ENCODE measurements at regions not wholly inside any gene's neighbourhood (a gene's known extent, or its start where the extent isn't known, plus 50 kb on each side); places are given as distances from the start of the nearest gene placed in this dataset.

- DNase-seq = no peak
Observed at GRCh38 chr20:52859156-52859876, 112.8 kb upstream of the TSHZ2 start.

GRCh38 chr20:52852714-52853113, 119.4 kb upstream of the TSHZ2 start:
- DNase-seq = no peak

GRCh38 chr20:52847731-52848359, 124.3 kb upstream of the TSHZ2 start:
- no peak for DNase-seq

- DNase-seq = no peak
Observed at GRCh38 chr20:52847029-52847660, 125.0 kb upstream of the TSHZ2 start.

- DNase-seq = no peak
Observed at GRCh38 chr20:52845044-52845443, 127.1 kb upstream of the TSHZ2 start.

GRCh38 chr20:52843425-52843824, 128.7 kb upstream of the TSHZ2 start:
- DNase-seq = no peak

GRCh38 chr20:52841003-52841402, 131.2 kb upstream of the TSHZ2 start:
- DNase-seq = no peak

- no peak for DNase-seq
Observed at GRCh38 chr20:52840041-52840440, 132.1 kb upstream of the TSHZ2 start.

- no peak for DNase-seq
Observed at GRCh38 chr20:52838510-52839241, 133.5 kb upstream of the TSHZ2 start.

- no peak for DNase-seq
Observed at GRCh38 chr20:52837378-52837777, 134.8 kb upstream of the TSHZ2 start.

GRCh38 chr20:52833901-52834300, 138.3 kb upstream of the TSHZ2 start:
- no peak for DNase-seq

- no peak for DNase-seq
Observed at GRCh38 chr20:52832151-52832774, 139.9 kb upstream of the TSHZ2 start.

GRCh38 chr20:52830598-52830997, 141.6 kb upstream of the TSHZ2 start:
- no peak for DNase-seq

GRCh38 chr20:52829111-52829510, 143.0 kb upstream of the TSHZ2 start:
- no peak for DNase-seq

- no peak for DNase-seq
Observed at GRCh38 chr20:52828199-52828598, 144.0 kb upstream of the TSHZ2 start.

GRCh38 chr20:52826722-52827121, 145.4 kb upstream of the TSHZ2 start:
- DNase-seq = no peak

GRCh38 chr20:52826321-52826720, 145.8 kb upstream of the TSHZ2 start:
- DNase-seq = no peak

GRCh38 chr20:52824494-52825216, 147.5 kb upstream of the TSHZ2 start:
- DNase-seq = no peak

- no peak for DNase-seq
Observed at GRCh38 chr20:52823303-52823702, 148.9 kb upstream of the TSHZ2 start.

- DNase-seq = no peak
Observed at GRCh38 chr20:52820641-52821292, 151.4 kb upstream of the TSHZ2 start.

GRCh38 chr20:52818491-52818890, 153.7 kb upstream of the TSHZ2 start:
- no peak for DNase-seq

GRCh38 chr20:52817981-52818380, 154.2 kb upstream of the TSHZ2 start:
- no peak for DNase-seq

All from GF-D8 (cell line).